ENCODE measurements at regions not wholly inside any gene's neighbourhood (a gene's known extent, or its start where the extent isn't known, plus 50 kb on each side); places are given as distances from the start of the nearest gene placed in this dataset.
A peak's percentile ranks its signal among the peaks of the same experiment; 100 is the strongest.
"Not testable (repeated sequence)": the region's sequence is repeated elsewhere in the genome, so short reads cannot be mapped to it uniquely, and the experiment has no call there.

DNA sequence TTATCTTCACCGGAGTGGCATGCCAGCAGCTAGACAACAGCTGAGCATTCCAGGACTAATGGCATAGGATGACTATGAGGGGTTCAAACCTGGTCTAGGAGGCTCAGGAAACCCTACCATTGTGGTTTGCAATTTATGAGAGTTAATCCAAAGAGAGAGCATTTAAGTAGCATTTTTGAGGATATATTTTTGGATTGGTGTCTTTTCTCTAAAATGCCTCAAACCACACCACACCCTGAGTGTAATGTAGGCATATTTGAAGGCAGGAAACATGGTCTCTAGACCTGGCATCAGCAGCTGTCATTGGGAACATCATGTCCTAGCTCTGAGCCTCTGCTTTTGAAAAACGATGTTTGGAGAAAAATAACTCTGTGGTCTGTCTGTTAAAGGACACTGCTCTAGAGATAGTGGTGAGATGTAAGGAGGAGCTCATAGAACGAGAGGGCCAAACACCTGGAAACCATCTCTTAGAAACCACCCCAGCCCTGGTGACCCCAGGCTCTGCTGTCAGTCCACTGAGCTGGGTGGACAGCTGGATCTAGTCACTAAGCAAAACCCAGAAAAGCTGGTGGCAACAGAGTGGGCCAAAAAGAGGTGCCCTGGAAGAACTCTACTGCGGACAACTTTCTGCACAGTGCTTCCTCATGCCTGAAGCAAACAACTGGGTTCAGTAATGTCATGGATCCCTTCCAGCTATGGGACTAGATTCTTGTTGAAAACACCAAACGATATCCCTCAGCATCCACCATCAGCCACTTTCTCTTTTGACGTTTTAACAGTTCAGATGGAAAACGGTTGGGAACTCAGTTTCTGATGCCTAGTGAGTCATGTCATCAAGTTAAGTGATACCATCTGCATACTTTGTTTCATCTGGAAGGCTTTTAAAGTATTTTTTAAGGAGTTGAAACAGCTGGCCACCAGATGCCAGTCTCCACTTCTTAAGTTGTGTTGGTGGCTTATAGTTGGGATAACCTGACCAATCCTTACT lies 100.2 kb upstream of the C1QTNF7 start:
- no peak overlapping the region for H3K4me3 ChIP-seq
- ATAC-seq (peak; percentile 60 to 71), DNase-seq (no peak)
- no peaks in the 10 kb centered on the region for H3K36me3 ChIP-seq
- intact Hi-C loops (cut with DNase I) = no loop called here
- H3K27ac ChIP-seq = no peak overlapping the region
- H3K27me3 ChIP-seq (ENCODE audit: low read depth) = no peaks in the 10 kb centered on the region
- no peaks in the 10 kb centered on the region for H3K9me3 ChIP-seq
- H3K4me1 ChIP-seq = no peaks in the 10 kb centered on the region
- TF ChIP-seq, protein P1, sequence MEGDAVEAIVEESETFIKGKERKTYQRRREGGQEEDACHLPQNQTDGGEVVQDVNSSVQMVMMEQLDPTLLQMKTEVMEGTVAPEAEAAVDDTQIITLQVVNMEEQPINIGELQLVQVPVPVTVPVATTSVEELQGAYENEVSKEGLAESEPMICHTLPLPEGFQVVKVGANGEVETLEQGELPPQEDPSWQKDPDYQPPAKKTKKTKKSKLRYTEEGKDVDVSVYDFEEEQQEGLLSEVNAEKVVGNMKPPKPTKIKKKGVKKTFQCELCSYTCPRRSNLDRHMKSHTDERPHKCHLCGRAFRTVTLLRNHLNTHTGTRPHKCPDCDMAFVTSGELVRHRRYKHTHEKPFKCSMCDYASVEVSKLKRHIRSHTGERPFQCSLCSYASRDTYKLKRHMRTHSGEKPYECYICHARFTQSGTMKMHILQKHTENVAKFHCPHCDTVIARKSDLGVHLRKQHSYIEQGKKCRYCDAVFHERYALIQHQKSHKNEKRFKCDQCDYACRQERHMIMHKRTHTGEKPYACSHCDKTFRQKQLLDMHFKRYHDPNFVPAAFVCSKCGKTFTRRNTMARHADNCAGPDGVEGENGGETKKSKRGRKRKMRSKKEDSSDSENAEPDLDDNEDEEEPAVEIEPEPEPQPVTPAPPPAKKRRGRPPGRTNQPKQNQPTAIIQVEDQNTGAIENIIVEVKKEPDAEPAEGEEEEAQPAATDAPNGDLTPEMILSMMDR (IDR thresholded peaks at IDR 0.05) = no peak

DNA sequence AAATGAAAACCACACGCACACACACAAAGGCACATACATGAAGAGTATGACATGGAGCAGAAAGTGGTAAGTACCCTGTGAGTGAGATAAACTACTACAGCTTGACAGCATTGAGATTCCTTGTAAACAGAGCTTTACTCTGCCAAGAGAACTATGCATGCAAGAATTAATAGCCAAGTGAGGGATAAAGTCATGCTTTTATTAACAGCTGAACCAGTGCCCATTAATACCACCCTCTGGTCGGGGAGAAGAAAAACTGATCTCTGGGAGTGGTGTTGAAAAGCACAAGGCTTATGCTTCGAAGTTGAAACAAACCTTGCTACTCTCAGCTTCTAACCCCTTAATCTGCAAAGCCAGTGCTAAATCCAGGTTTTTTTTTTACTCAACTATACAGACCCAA lies 95.9 kb upstream of the C1QTNF7 start:
- no peak overlapping the region for H3K27ac ChIP-seq
- DNase-seq = no peak
- no peaks in the 10 kb centered on the region for H3K9me3 ChIP-seq
- H3K4me3 ChIP-seq = no peak overlapping the region
- no peaks in the 10 kb centered on the region for H3K27me3 ChIP-seq (ENCODE audit: low read depth)
- H3K4me1 ChIP-seq = no peaks in the 10 kb centered on the region
- TF ChIP-seq, protein P1 (IDR thresholded peaks at IDR 0.05) = no peak
- intact Hi-C loops (cut with DNase I) = no loop called here
- no peaks in the 10 kb centered on the region for H3K36me3 ChIP-seq
- no peak for ATAC-seq

DNA sequence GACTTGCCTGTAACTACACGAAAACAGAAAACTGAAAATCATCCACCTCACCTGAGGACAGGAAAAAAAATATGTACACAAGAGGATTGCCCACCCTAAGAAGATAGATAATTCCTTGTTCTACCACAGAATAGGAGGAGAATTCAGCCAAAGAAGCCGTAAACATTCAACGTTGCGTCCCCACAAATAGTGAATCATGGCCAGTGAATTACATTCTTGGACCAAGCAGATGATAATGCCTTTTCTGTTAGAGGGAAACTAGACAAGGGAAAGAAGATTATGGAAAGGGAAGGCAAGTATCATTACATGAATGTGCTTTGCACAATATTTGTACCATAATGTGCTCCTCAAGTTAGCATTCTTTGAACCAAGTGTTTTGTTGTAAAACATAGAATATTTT lies 95.5 kb upstream of the C1QTNF7 start:
- H3K36me3 ChIP-seq = no peaks in the 10 kb centered on the region
- no peaks in the 10 kb centered on the region for H3K4me1 ChIP-seq
- TF ChIP-seq, protein P1 (IDR thresholded peaks at IDR 0.05) = no peak
- intact Hi-C loops (cut with DNase I) = no loop called here
- DNase-seq = no peak
- no peak overlapping the region for H3K4me3 ChIP-seq
- H3K27ac ChIP-seq = no peak overlapping the region
- no peaks in the 10 kb centered on the region for H3K27me3 ChIP-seq (ENCODE audit: low read depth)
- no peaks in the 10 kb centered on the region for H3K9me3 ChIP-seq
- no peak for ATAC-seq

DNA sequence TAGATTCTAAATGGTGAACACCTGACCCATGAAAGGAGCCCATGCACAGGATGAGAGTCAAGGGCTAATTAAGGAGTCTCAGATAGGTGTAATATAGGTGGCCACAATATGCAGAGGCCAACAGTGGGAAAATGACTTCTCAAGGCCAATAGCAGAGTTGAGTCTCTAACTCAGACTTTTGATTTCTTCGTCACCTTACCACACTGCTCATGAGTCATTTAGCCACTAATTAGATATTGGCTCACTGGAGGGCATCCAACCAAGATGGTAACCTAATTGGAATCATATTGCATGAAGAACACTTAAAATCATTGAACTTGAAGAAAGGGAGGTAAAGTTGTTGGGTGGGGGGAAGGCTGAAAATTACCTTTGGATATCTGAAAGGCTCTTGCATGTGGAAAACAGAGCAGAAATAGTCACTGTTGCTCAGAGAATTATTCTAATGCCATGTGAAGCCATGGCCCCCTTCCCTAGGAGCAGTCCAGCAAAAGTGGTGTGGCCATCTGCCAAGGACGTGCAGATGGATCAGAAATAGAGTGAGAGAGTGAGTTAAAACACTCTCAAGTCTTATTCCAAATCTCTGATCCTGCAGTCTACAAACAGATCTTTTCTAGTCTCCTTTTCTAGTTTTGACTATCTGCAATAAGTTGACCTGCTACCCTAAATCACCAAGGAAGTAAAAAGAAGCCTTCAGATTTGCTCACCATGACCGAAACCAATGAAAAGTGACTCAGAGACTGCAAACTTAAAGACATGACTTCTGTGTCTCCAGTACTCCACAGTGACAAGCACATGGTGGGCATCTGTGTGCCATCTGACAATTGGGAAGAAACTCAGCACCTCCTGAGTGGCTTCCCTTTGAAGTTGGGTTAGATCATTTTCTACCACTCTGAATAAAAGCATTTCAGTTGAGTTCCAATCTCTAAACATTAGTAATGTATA lies 93.9 kb upstream of the C1QTNF7 start:
- DNase-seq (no peak), ATAC-seq (no peak)
- no peak overlapping the region for H3K4me3 ChIP-seq
- intact Hi-C loops (cut with DNase I) = no loop called here
- no peak overlapping the region for H3K27ac ChIP-seq
- no peaks in the 10 kb centered on the region for H3K36me3 ChIP-seq
- TF ChIP-seq, protein P1 (IDR thresholded peaks at IDR 0.05) = no peak
- no peaks in the 10 kb centered on the region for H3K4me1 ChIP-seq
- H3K27me3 ChIP-seq (ENCODE audit: low read depth) = no peaks in the 10 kb centered on the region
- H3K9me3 ChIP-seq = no peaks in the 10 kb centered on the region

DNA sequence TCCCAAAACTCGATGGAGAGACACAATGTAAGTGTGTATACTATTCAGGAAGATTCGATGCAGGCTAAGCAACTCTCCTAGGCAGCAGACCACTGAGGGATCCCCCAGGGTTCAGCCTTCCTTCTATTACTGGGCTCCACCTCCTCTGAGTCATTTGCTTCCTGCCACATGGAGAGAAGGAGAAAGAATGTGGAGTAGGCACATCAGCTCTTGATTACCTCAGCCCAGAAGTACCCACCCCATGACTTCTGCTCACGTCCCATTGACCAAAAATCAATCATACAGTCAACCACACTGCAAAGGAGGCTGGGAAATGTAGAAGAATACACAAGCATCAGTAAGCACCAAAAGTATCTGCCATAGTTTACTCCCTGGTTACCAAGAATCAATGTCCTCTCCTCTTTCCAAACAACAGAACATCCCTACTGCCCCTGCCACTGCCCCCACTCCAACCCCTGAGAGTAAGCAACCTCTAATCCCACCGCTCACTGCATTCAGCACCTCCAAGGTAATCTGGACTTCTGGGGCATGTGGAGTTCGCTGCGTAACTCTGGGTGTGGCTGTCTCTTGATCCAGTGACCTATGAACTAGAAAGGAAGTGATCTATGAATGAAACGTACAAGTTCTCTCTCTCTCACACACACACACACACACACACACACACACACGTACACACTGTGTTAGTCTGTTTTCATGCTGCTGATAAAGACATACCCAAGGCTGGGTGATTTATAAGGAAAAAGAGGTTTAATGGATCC lies 91.2 kb upstream of the C1QTNF7 start:
- ATAC-seq = no peak
- Histone ChIP-seq H3K36me3 (no peaks in the 10 kb centered on the region), H3K27me3 (ENCODE audit: low read depth) (no peaks in the 10 kb centered on the region), H3K27ac (no peak overlapping the region), H3K4me3 (no peak overlapping the region), H3K4me1 (no peaks in the 10 kb centered on the region), H3K9me3 (no peaks in the 10 kb centered on the region)
- no peak for DNase-seq
- TF ChIP-seq, protein P1 (IDR thresholded peaks at IDR 0.05) = no peak
- intact Hi-C loops (cut with DNase I) = no loop called here

DNA sequence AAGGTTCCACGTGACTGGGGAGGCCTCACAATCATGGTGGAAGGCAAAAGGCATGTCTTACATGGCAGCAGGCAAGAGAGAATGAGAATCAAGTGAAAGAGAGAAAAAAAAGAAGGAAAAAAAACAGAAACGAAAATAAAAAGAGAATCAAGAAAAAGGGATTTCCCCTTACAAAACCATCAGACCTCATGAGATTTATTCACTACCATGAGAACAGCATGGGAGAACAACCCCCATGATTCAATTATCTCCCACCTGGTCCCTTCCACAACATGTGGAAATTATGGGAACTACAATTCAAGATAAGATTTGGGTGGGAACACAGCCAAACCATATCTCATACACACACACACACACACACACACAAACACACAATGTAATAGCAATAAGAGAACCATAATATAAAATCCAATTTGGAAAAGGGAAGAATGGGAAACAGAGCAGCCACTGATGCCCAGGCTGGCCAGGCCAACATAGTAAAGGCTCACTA lies 90.6 kb upstream of the C1QTNF7 start:
- ATAC-seq; H3K27ac ChIP-seq; intact Hi-C loops (cut with DNase I): not testable (repeated sequence)

More for the DNA sequence above, 90.6 kb upstream of the C1QTNF7 start:
- not testable (repeated sequence) for H3K9me3 ChIP-seq; DNase-seq; H3K27me3 ChIP-seq (ENCODE audit: low read depth); H3K36me3 ChIP-seq; H3K4me3 ChIP-seq; H3K4me1 ChIP-seq

All from lower lobe of right lung (tissue), 2 donors.